PC-3 (cell line): ENCODE measurements at regions not wholly inside any gene's neighbourhood (a gene's known extent, or its start where the extent isn't known, plus 50 kb on each side); places are given as distances from the start of the nearest gene placed in this dataset.

Experiments
- CTCF ChIP-seq: fragments of 300-600 bp; sonication (generic); conservative IDR thresholded peaks from 2 replicates; pipeline ENCODE4 v1.5.1; 2017; ENCODE audit warnings: antibody characterized with exemption, low read depth, mild to moderate bottlenecking, low read length
- EZH2 ChIP-seq: fragments of 300-600 bp; sonication (generic); IDR thresholded peaks from one replicate; pipeline ENCODE4 v1.6.1; 2017; ENCODE audit warnings: antibody characterized with exemption, mild to moderate bottlenecking, low read length; ENCODE audit not compliant: unreplicated experiment
- EZH2phosphoT487 ChIP-seq: fragments of 300-600 bp; sonication (generic); IDR thresholded peaks from 2 replicates; pipeline ENCODE4 v1.6.1; 2018; ENCODE audit warnings: mild to moderate bottlenecking, antibody characterized with exemption, low read length, borderline replicate concordance

GRCh38 chr3:103690536-103690935, 1255.7 kb downstream of the ZPLD1 start:
- TF ChIP-seq CTCF (no peak), EZH2phosphoT487 (no peak), EZH2 (no peak)
